ENCODE measurements at regions not wholly inside any gene's neighbourhood (a gene's known extent, or its start where the extent isn't known, plus 50 kb on each side); places are given as distances from the start of the nearest gene placed in this dataset.

DNA sequence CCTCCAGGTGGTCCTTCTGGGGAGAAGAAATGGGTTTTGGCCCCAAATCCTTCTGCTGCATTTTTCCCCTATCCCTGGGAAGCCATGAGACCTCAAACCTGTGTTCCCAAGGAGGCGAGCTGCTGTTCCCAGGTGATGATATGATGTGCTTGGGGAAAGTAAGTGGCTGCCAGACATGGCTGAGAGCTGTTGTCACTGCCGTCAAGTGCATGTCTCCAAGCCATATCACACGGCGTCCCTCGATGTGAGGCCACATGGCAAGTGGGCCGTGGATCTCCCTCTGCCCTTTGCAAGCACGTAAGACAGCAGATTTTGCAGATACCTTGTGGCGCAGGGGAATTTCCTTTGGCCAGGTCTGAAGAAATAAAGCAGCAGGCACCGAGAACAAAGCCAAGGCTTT lies 103.7 kb upstream of the CD93 start:
- Histone ChIP-seq H3K9ac (ENCODE audit: low read depth in 1 of 2, low read length in 2 of 2) (no peak overlapping the region), H3K9me3 (ENCODE audit: control insufficient read depth in 4 of 4, low read length in 3 of 4) (peaks cover 0 to 3% (median under 1%) of the 10 kb centered on the region in 4 donors), H3K27ac (ENCODE audit: low read depth in 1 of 2, low read length in 2 of 2) (no peak overlapping the region), H3K36me3 (ENCODE audit: control insufficient read depth in 4 of 4, insufficient read depth in 3 of 4, low read depth in 1 of 4, low read length in 3 of 4) (no peaks in the 10 kb centered on the region), H3K27me3 (ENCODE audit: control insufficient read depth in 4 of 4, insufficient read depth in 4 of 4, low read length in 3 of 4) (peaks cover 0 to 2% (median 0%) of the 10 kb centered on the region in 4 donors), H3K4me3 (ENCODE audit: low read depth in 1 of 3, low read length in 3 of 3) (no peak overlapping the region), H3K4me1 (ENCODE audit: control insufficient read depth in 4 of 4, insufficient read depth in 4 of 4, low read length in 3 of 4) (no peaks in the 10 kb centered on the region)
- TF ChIP-seq, protein P1, sequence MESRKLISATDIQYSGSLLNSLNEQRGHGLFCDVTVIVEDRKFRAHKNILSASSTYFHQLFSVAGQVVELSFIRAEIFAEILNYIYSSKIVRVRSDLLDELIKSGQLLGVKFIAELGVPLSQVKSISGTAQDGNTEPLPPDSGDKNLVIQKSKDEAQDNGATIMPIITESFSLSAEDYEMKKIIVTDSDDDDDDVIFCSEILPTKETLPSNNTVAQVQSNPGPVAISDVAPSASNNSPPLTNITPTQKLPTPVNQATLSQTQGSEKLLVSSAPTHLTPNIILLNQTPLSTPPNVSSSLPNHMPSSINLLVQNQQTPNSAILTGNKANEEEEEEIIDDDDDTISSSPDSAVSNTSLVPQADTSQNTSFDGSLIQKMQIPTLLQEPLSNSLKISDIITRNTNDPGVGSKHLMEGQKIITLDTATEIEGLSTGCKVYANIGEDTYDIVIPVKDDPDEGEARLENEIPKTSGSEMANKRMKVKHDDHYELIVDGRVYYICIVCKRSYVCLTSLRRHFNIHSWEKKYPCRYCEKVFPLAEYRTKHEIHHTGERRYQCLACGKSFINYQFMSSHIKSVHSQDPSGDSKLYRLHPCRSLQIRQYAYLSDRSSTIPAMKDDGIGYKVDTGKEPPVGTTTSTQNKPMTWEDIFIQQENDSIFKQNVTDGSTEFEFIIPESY (IDR thresholded peaks at IDR 0.05) = no peak
- TF ChIP-seq TAF1 (conservative IDR thresholded peaks at IDR 0.05) (no peak), RXRA (IDR thresholded peaks at IDR 0.05) (no peak)
- TF ChIP-seq, protein P2, sequence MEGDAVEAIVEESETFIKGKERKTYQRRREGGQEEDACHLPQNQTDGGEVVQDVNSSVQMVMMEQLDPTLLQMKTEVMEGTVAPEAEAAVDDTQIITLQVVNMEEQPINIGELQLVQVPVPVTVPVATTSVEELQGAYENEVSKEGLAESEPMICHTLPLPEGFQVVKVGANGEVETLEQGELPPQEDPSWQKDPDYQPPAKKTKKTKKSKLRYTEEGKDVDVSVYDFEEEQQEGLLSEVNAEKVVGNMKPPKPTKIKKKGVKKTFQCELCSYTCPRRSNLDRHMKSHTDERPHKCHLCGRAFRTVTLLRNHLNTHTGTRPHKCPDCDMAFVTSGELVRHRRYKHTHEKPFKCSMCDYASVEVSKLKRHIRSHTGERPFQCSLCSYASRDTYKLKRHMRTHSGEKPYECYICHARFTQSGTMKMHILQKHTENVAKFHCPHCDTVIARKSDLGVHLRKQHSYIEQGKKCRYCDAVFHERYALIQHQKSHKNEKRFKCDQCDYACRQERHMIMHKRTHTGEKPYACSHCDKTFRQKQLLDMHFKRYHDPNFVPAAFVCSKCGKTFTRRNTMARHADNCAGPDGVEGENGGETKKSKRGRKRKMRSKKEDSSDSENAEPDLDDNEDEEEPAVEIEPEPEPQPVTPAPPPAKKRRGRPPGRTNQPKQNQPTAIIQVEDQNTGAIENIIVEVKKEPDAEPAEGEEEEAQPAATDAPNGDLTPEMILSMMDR (IDR thresholded peaks at IDR 0.05; ENCODE audit: low read depth, low read length, missing input control) = no peak
- no peak for DNase-seq (ENCODE audit: low spot score)
- 74% methylated on average over 9 of the region's 9 CpGs for whole genome bisulfite sequencing

DNA sequence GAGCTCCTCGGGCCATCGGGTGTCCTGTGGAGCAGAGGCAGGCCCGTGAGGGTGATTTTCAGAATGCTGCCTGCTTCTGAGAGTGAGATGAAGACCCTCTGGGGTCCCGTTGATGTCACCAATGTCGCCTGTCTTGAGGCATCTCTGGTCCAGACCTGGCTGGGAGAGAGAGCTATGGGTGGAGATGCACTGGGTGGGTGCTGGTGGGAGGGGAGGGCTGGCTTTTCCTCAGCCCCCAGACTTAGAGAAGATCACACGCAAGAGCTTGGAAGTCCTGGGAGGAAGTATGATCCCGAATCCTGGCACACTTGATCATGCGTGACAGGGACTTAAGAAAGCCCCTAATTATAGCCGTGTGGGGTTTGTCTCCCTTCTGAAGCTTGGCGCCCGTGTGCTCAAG lies 103.2 kb upstream of the CD93 start:
- no peaks in the 10 kb centered on the region for H3K36me3 ChIP-seq (ENCODE audit: control insufficient read depth in 4 of 4, insufficient read depth in 3 of 4, low read depth in 1 of 4, low read length in 3 of 4)
- peaks cover 0 to 2% (median 0%) of the 10 kb centered on the region in 4 donors for H3K27me3 ChIP-seq (ENCODE audit: control insufficient read depth in 4 of 4, insufficient read depth in 4 of 4, low read length in 3 of 4)
- no peak overlapping the region for H3K27ac ChIP-seq (ENCODE audit: low read depth in 1 of 2, low read length in 2 of 2)
- H3K9ac ChIP-seq (ENCODE audit: low read depth in 1 of 2, low read length in 2 of 2) = no peak overlapping the region
- peaks cover 0 to 3% (median under 1%) of the 10 kb centered on the region in 4 donors for H3K9me3 ChIP-seq (ENCODE audit: control insufficient read depth in 4 of 4, low read length in 3 of 4)
- no peak overlapping the region for H3K4me3 ChIP-seq (ENCODE audit: low read depth in 1 of 3, low read length in 3 of 3)
- TF ChIP-seq FOXA1 (IDR thresholded peaks at IDR 0.05) = no peak
- no peak for TF ChIP-seq EGR1 (IDR thresholded peaks at IDR 0.05; ENCODE audit: low read depth in 2 of 2)
- TF ChIP-seq NR2F2 (IDR thresholded peaks at IDR 0.05) = no peak
- TF ChIP-seq YY1 (IDR thresholded peaks at IDR 0.05) = no peak
- TF ChIP-seq RAD21 (IDR thresholded peaks at IDR 0.05) = no peak
- TF ChIP-seq FOXA2 (IDR thresholded peaks at IDR 0.05) = no peak
- TF ChIP-seq JUND (IDR thresholded peaks at IDR 0.05) = no peak
- no peak for TF ChIP-seq GABPA (IDR thresholded peaks at IDR 0.05 in 1 of 2, conservative IDR thresholded peaks at IDR 0.05 in 1 of 2)
- no peak for TF ChIP-seq RXRA (IDR thresholded peaks at IDR 0.05)
- TF ChIP-seq, protein P3, sequence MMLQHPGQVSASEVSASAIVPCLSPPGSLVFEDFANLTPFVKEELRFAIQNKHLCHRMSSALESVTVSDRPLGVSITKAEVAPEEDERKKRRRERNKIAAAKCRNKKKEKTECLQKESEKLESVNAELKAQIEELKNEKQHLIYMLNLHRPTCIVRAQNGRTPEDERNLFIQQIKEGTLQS (IDR thresholded peaks at IDR 0.05) = no peak
- TF ChIP-seq, protein P1 (IDR thresholded peaks at IDR 0.05) = no peak
- TF ChIP-seq, protein P2 (IDR thresholded peaks at IDR 0.05; ENCODE audit: low read depth, low read length, missing input control) = no peak
- TF ChIP-seq HNF4G (IDR thresholded peaks at IDR 0.05) = no peak
- TF ChIP-seq, protein P4, sequence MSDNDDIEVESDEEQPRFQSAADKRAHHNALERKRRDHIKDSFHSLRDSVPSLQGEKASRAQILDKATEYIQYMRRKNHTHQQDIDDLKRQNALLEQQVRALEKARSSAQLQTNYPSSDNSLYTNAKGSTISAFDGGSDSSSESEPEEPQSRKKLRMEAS (IDR thresholded peaks at IDR 0.05) = no peak
- WGBS = 84% methylated on average over 11 of the region's 11 CpGs
- DNase-seq (ENCODE audit: low spot score) = no peak
- H3K4me1 ChIP-seq (ENCODE audit: control insufficient read depth in 4 of 4, insufficient read depth in 4 of 4, low read length in 3 of 4) = no peaks in the 10 kb centered on the region
